Duodenal mucosa (tissue), 2 donors: ENCODE measurements at regions not wholly inside any gene's neighbourhood (a gene's known extent, or its start where the extent isn't known, plus 50 kb on each side); places are given as distances from the start of the nearest gene placed in this dataset.

Experiments used
- H3K27ac ChIP-seq: one replicate; pipeline ENCODE4 v1.7.0; 2013; ENCODE audit warnings: low read depth, low read length
- H3K27me3 ChIP-seq, 2 donors: one replicate each; pipeline ENCODE4 v1.7.0; 2013; ENCODE audit warnings: low read length in 2 of 2, control low read depth in 1 of 2; ENCODE audit not compliant: insufficient read depth in 2 of 2, control insufficient read depth in 1 of 2
- H3K36me3 ChIP-seq, 2 donors: one replicate each; pipeline ENCODE4 v1.7.0; 2013; ENCODE audit warnings: low read length in 2 of 2, control low read depth in 1 of 2; ENCODE audit not compliant: insufficient read depth in 2 of 2, control insufficient read depth in 1 of 2
- H3K4me1 ChIP-seq, 2 donors: one replicate each; pipeline ENCODE4 v1.7.0; 2013; ENCODE audit warnings: low read length in 2 of 2, control low read depth in 1 of 2; ENCODE audit not compliant: insufficient read depth in 2 of 2, control insufficient read depth in 1 of 2
- H3K4me3 ChIP-seq, 2 donors: one replicate each; pipeline ENCODE4 v1.7.0; 2013; ENCODE audit warnings: low read length in 2 of 2, low read depth in 1 of 2
- H3K9ac ChIP-seq, 2 donors: one replicate each; pipeline ENCODE4 v1.7.0; 2013; ENCODE audit warnings: low read length in 2 of 2, low read depth in 1 of 2
- H3K9me3 ChIP-seq, 2 donors: one replicate each; pipeline ENCODE4 v1.7.0; 2013; ENCODE audit warnings: low read length in 2 of 2, control low read depth in 1 of 2; ENCODE audit not compliant: control insufficient read depth in 1 of 2

DNA sequence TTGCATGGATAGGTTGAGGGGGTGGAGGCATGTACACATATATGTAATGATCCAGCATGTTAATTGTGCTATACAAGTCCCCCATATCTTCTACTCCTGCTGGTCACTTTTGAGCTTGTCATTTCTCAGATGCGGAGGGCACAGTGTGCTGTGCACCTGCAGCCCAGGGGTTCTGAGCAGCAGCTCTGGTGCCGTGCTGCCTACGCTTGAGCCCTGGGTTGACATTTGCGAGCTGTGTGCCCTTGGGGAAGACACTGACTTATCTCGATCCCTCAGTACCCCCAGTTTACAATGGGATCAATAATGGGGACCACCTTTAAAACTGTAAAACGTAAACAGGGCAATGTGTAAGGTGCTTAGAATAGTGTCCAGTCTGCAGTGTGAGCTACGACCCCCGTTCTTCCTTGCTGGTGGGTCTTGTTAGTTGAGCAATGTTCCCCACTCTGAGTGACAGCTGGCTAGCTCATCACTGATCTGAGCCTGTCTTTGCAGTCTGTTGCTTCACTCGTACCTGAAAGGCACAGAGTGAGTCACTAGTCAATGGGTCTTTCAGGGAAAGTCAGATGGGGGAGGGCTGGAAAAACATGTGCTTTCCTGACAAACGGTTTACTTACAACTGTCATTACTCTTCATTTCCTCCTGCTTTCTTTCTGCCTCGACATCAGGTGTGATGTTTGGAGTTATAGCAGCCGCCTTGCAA is 91.7 kb downstream of the SLC2A10 start:
- Histone ChIP-seq H3K27me3 (peaks cover 5 to 11% of the 10 kb centered on the region in 2 donors), H3K4me3 (no peak overlapping the region), H3K9ac (no peak overlapping the region), H3K4me1 (no peaks in the 10 kb centered on the region), H3K36me3 (no peaks in the 10 kb centered on the region), H3K27ac (no peak overlapping the region), H3K9me3 (no peaks in the 10 kb centered on the region)

- Histone ChIP-seq H3K36me3 (no peaks in the 10 kb centered on the region), H3K27me3 (peaks cover 5 to 11% of the 10 kb centered on the region in 2 donors), H3K4me3 (no peak overlapping the region)
Measured at GRCh38 chr20:46802722-46803121, 91.9 kb upstream of the EYA2 start.

DNA sequence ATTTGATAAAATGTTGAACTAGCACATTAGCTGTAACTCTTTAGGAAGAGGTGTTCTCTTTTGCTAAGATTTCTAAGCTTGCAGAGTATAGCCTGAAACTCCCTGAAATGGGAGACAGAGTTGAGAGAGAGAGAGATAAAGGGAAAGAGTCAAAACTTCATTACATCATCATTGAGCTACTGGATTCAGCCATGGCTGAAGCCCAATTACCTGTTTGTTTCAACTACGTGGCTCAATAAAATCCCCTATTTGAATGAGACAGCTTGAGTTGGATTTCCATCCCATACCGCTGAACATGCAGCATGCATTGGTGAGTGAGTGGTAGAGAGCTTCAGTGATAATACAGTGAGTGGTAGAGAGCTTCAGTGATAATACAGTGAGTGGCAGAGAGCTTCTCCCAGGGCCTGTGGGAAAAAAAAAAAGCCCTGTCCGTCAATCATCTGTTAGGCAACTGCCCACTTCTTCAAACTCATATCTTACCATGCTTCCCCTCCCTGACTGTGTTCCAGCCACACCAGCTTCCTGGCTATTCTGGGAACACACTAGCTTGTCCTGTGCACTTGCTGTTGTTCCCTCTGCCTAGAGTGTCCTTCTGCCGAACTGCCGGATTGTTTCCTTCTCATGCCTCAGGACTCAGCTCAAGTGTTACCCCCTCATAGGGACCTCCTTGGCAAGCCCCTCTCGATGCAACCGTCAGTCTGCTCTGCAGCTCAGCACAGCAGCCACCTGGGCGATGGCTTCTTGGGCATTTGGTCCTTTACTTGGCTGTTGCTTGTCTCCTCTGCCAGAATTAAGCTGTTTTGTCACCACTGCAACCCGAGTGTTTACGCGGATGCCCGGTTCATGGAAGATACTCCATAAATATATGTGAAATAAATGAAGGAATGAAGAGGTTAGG is 91.3 kb upstream of the EYA2 start:
- no peak overlapping the region for H3K27ac ChIP-seq
- no peak overlapping the region for H3K4me3 ChIP-seq
- no peak overlapping the region for H3K9ac ChIP-seq
- H3K27me3 ChIP-seq, result peaks cover 5 to 11% of the 10 kb centered on the region in 2 donors
- no peaks in the 10 kb centered on the region for H3K36me3 ChIP-seq
- H3K9me3 ChIP-seq, result no peaks in the 10 kb centered on the region
- no peaks in the 10 kb centered on the region for H3K4me1 ChIP-seq

More at GRCh38 chr20:46802722-46803121, 91.9 kb upstream of the EYA2 start:
- H3K9me3 ChIP-seq, result no peaks in the 10 kb centered on the region
- H3K27ac ChIP-seq, result no peak overlapping the region
- H3K9ac ChIP-seq, result no peak overlapping the region
- H3K4me1 ChIP-seq, result no peaks in the 10 kb centered on the region

- H3K9ac ChIP-seq, result no peak overlapping the region
- H3K27me3 ChIP-seq, result peaks cover 5 to 11% of the 10 kb centered on the region in 2 donors
- no peak overlapping the region for H3K4me3 ChIP-seq
- no peaks in the 10 kb centered on the region for H3K4me1 ChIP-seq
- no peaks in the 10 kb centered on the region for H3K36me3 ChIP-seq
- H3K27ac ChIP-seq, result no peak overlapping the region
- H3K9me3 ChIP-seq, result no peaks in the 10 kb centered on the region
Measured at GRCh38 chr20:46804126-46804525, 90.5 kb upstream of the EYA2 start.

DNA sequence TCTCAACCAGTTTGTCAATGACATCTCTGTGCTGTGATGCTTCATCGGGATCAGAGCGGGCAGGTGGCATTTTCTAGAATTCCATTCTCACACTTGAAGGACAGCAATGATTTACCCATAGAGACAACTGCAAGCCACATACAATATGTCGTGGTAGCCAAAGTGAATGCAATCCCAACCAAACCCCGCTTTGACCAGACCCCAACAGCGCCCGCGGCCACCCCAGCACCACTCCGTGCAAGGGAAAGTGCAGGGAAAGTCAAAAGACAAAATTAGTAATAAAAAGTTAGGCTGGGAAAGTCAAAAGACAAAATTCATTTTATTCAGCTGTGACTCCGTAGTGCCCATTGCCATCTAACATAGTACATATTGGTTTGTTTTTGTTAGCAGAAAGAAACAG is 88.8 kb upstream of the EYA2 start:
- Histone ChIP-seq H3K27ac (no peak overlapping the region), H3K4me1 (no peaks in the 10 kb centered on the region), H3K9me3 (no peaks in the 10 kb centered on the region), H3K4me3 (no peak overlapping the region), H3K36me3 (no peaks in the 10 kb centered on the region), H3K27me3 (peaks cover 8 to 11% of the 10 kb centered on the region in 2 donors), H3K9ac (no peak overlapping the region)

GRCh38 chr20:46807998-46808397 is 86.6 kb upstream of the EYA2 start:
- peaks cover 3 to 8% of the 10 kb centered on the region in 2 donors for H3K27me3 ChIP-seq

DNA sequence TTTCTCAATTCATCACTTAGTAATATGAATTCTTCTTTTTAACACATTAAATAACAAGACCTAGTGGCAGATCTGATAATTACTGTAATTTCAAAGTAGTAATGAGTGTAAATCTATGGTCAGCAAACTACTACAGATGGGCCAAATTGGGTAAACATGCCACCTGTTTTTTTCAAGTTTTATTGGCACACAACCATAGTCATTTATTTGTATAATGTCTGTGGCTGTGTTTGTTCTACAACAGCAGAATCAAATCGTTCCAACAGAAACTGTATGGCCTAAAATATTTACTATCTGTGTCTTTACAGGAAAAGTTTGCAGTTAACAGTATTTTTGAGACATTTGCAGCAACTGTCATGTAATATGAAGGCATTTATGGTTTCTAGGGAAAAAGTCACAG is 86.1 kb upstream of the EYA2 start:
- no peaks in the 10 kb centered on the region for H3K36me3 ChIP-seq
- H3K27ac ChIP-seq, result no peak overlapping the region
- no peak overlapping the region for H3K9ac ChIP-seq
- H3K4me3 ChIP-seq, result no peak overlapping the region
- no peaks in the 10 kb centered on the region for H3K9me3 ChIP-seq
- no peaks in the 10 kb centered on the region for H3K4me1 ChIP-seq
- H3K27me3 ChIP-seq, result peaks cover 3 to 8% of the 10 kb centered on the region in 2 donors

More at GRCh38 chr20:46807998-46808397, 86.6 kb upstream of the EYA2 start:
- Histone ChIP-seq H3K4me1 (no peaks in the 10 kb centered on the region), H3K9me3 (no peaks in the 10 kb centered on the region), H3K27ac (no peak overlapping the region), H3K9ac (no peak overlapping the region), H3K36me3 (no peaks in the 10 kb centered on the region), H3K4me3 (no peak overlapping the region)

- no peak overlapping the region for H3K27ac ChIP-seq
- H3K27me3 ChIP-seq, result peaks cover 3 to 8% of the 10 kb centered on the region in 2 donors
- no peaks in the 10 kb centered on the region for H3K36me3 ChIP-seq
- no peaks in the 10 kb centered on the region for H3K4me1 ChIP-seq
- H3K9ac ChIP-seq, result no peak overlapping the region
- H3K4me3 ChIP-seq, result no peak overlapping the region
- no peaks in the 10 kb centered on the region for H3K9me3 ChIP-seq
Measured at GRCh38 chr20:46809706-46810360, 84.8 kb upstream of the EYA2 start.

DNA sequence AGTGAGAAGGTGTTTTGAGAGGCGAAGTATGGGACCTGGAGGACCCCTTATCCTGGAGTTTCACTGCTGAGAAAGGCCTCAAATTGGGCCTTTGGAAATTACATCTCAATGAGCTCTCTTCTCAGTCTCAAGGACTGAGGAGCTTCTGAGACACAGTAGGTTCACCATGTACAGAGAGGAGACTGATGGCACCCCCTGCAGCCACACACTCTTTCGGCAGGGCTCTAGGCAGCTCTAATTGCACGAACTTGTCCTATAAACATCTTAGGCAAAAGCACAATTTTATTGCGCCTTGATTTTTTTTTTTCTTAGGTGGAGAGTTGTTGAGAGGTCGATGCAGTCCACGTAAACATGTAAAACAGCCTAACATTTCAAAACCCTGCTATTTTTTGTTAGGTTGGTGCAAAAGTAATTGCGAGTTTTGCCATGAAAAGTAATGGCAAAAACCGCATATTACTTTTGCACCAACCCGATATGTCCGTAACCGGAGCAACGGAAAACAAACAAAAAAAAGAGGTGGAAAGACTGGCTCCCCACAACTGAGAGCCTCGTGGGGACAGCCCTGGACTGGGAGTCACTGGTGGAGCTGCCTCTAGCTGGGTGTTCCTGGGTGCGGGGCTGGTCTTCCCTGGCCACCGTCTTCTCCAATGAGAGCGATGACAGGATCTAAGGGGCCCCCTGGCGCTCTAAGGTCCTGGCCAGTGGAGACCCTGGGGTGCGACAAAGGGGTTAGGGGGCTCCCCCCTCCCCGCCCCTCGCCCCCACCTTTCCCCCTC is 84.0 kb upstream of the EYA2 start:
- Histone ChIP-seq H3K9ac (no peak overlapping the region), H3K9me3 (no peaks in the 10 kb centered on the region), H3K27ac (no peak overlapping the region), H3K36me3 (no peaks in the 10 kb centered on the region), H3K4me1 (no peaks in the 10 kb centered on the region), H3K4me3 (no peak overlapping the region), H3K27me3 (peaks cover 3 to 8% of the 10 kb centered on the region in 2 donors)
